Right lobe of liver (tissue), 4 donors: ENCODE measurements at regions not wholly inside any gene's neighbourhood (a gene's known extent, or its start where the extent isn't known, plus 50 kb on each side); places are given as distances from the start of the nearest gene placed in this dataset.

Experiments
- CTCF ChIP-seq, 4 donors: fragments of 200-600 bp in 3 of 4; fragments of 450-650 bp in 1 of 4; IDR thresholded peaks; one replicate each; pipeline versions ENCODE4 v1.5.1 to v1.8.0; 2016 to 2022; ENCODE audit warnings: antibody characterized with exemption in 4 of 4, mild to moderate bottlenecking in 2 of 4
- POLR2A ChIP-seq: fragments of 450-650 bp; IDR thresholded peaks from one replicate; pipeline ENCODE4 v1.6.1; 2017; ENCODE audit warnings: antibody characterized with exemption, mild to moderate bottlenecking
- donor health status: DM: no; HTN: no; CAD: no.
- donor health status: DM: no; HTN: no; CAD: no.
- donor health status: DM: no; HTN: yes; CAD: no.

GRCh38 chr3:87761341-87761740, 297.5 kb downstream of the CGGBP1 start:
- TF ChIP-seq POLR2A = no peak
- no peak for TF ChIP-seq CTCF (IDR thresholded peaks at IDR 0.05)
